Activated naive CD8-positive, alpha-beta T cell treated with anti-CD3 and anti-CD28 coated beads for 36 hours (primary cell): ENCODE measurements at regions not wholly inside any gene's neighbourhood (a gene's known extent, or its start where the extent isn't known, plus 50 kb on each side); places are given as distances from the start of the nearest gene placed in this dataset.

Experiments
- DNase-seq: peaks from one replicate; pipeline ENCODE4 v3.0.0; 2021
- H3K27ac Mint-ChIP-seq: one replicate; pipeline ENCODE4 v1.8.0; 2022; ENCODE audit warnings: mild to moderate bottlenecking, moderate library complexity, mixed read lengths
- H3K27me3 Mint-ChIP-seq: one replicate; pipeline ENCODE4 v1.8.0; 2022; ENCODE audit warnings: mild to moderate bottlenecking, mixed read lengths
- H3K36me3 Mint-ChIP-seq: one replicate; pipeline ENCODE4 v1.8.0; 2021; ENCODE audit warnings: mild to moderate bottlenecking, mixed read lengths
- H3K4me1 Mint-ChIP-seq: one replicate; pipeline ENCODE4 v1.8.0; 2021; ENCODE audit warnings: mixed read lengths
- H3K4me3 Mint-ChIP-seq: one replicate; pipeline ENCODE4 v1.8.0; 2022; ENCODE audit warnings: mild to moderate bottlenecking, moderate library complexity, mixed read lengths
- H3K9me3 Mint-ChIP-seq: one replicate; pipeline ENCODE4 v1.8.0; 2022; ENCODE audit warnings: mixed read lengths

GRCh38 chr14:44700694-44701093 is 193.6 kb upstream of the FSCB start:
- DNase-seq, result no peak
- Mint-ChIP-seq H3K36me3 (no peaks in the 10 kb centered on the region), H3K27ac (no peak overlapping the region), H3K27me3 (no peaks in the 10 kb centered on the region), H3K9me3 (peaks cover 8% of the 10 kb centered on the region), H3K4me1 (no peaks in the 10 kb centered on the region), H3K4me3 (no peak overlapping the region)

GRCh38 chr14:44700184-44700583 is 193.1 kb upstream of the FSCB start:
- no peak overlapping the region for H3K4me3 Mint-ChIP-seq

GRCh38 chr14:44699391-44699790 is 192.3 kb upstream of the FSCB start:
- Mint-ChIP-seq H3K27ac (no peak overlapping the region), H3K9me3 (peaks cover 8% of the 10 kb centered on the region), H3K36me3 (no peaks in the 10 kb centered on the region), H3K4me1 (no peaks in the 10 kb centered on the region), H3K4me3 (no peak overlapping the region), H3K27me3 (no peaks in the 10 kb centered on the region)
- DNase-seq, result no peak

More at GRCh38 chr14:44700184-44700583, 193.1 kb upstream of the FSCB start:
- no peak overlapping the region for H3K27ac Mint-ChIP-seq
- H3K9me3 Mint-ChIP-seq, result peaks cover 8% of the 10 kb centered on the region
- no peaks in the 10 kb centered on the region for H3K27me3 Mint-ChIP-seq
- no peaks in the 10 kb centered on the region for H3K4me1 Mint-ChIP-seq
- no peak for DNase-seq
- no peaks in the 10 kb centered on the region for H3K36me3 Mint-ChIP-seq

GRCh38 chr14:44669496-44669895 is 162.4 kb upstream of the FSCB start:
- Mint-ChIP-seq H3K4me1 (no peaks in the 10 kb centered on the region), H3K4me3 (no peak overlapping the region), H3K9me3 (peaks cover 1% of the 10 kb centered on the region), H3K36me3 (no peaks in the 10 kb centered on the region), H3K27me3 (no peaks in the 10 kb centered on the region), H3K27ac (no peak overlapping the region)
- DNase-seq, result no peak

GRCh38 chr14:44663136-44663535 is 156.1 kb upstream of the FSCB start:
- no peaks in the 10 kb centered on the region for H3K9me3 Mint-ChIP-seq
- H3K27me3 Mint-ChIP-seq, result no peaks in the 10 kb centered on the region
- no peak for DNase-seq
- peaks cover 14% of the 10 kb centered on the region for H3K4me1 Mint-ChIP-seq
- no peak overlapping the region for H3K27ac Mint-ChIP-seq
- H3K36me3 Mint-ChIP-seq, result no peaks in the 10 kb centered on the region
- H3K4me3 Mint-ChIP-seq, result no peak overlapping the region

GRCh38 chr14:44662250-44662891 is 155.3 kb upstream of the FSCB start:
- no peaks in the 10 kb centered on the region for H3K9me3 Mint-ChIP-seq
- H3K27me3 Mint-ChIP-seq, result no peaks in the 10 kb centered on the region
- H3K36me3 Mint-ChIP-seq, result no peaks in the 10 kb centered on the region
- no peak overlapping the region for H3K27ac Mint-ChIP-seq
- H3K4me3 Mint-ChIP-seq, result no peak overlapping the region
- peaks cover 14% of the 10 kb centered on the region for H3K4me1 Mint-ChIP-seq
- no peak for DNase-seq

- H3K4me1 Mint-ChIP-seq, result peaks cover 13% of the 10 kb centered on the region
- no peak overlapping the region for H3K27ac Mint-ChIP-seq
- no peak overlapping the region for H3K4me3 Mint-ChIP-seq
- H3K36me3 Mint-ChIP-seq, result no peaks in the 10 kb centered on the region
- H3K27me3 Mint-ChIP-seq, result no peaks in the 10 kb centered on the region
- H3K9me3 Mint-ChIP-seq, result no peaks in the 10 kb centered on the region
- no peak for DNase-seq
Measured at GRCh38 chr14:44658389-44658696, 151.3 kb upstream of the FSCB start.

GRCh38 chr14:44657696-44658388 is 150.8 kb upstream of the FSCB start:
- no peak for DNase-seq
- H3K27me3 Mint-ChIP-seq, result no peaks in the 10 kb centered on the region
- H3K27ac Mint-ChIP-seq, result no peak overlapping the region
- H3K4me3 Mint-ChIP-seq, result no peak overlapping the region
- peaks cover 9% of the 10 kb centered on the region for H3K4me1 Mint-ChIP-seq
- no peaks in the 10 kb centered on the region for H3K9me3 Mint-ChIP-seq
- no peaks in the 10 kb centered on the region for H3K36me3 Mint-ChIP-seq

- peaks cover 2% of the 10 kb centered on the region for H3K4me1 Mint-ChIP-seq
- no peaks in the 10 kb centered on the region for H3K36me3 Mint-ChIP-seq
- DNase-seq, result no peak
- H3K9me3 Mint-ChIP-seq, result no peaks in the 10 kb centered on the region
- H3K27ac Mint-ChIP-seq, result no peak overlapping the region
- no peak overlapping the region for H3K4me3 Mint-ChIP-seq
- no peaks in the 10 kb centered on the region for H3K27me3 Mint-ChIP-seq
Measured at GRCh38 chr14:44657203-44657602, 150.1 kb upstream of the FSCB start.

GRCh38 chr14:44654591-44654990 is 147.5 kb upstream of the FSCB start:
- H3K9me3 Mint-ChIP-seq, result no peaks in the 10 kb centered on the region

GRCh38 chr14:44653641-44654040 is 146.6 kb upstream of the FSCB start:
- no peaks in the 10 kb centered on the region for H3K9me3 Mint-ChIP-seq
- H3K27ac Mint-ChIP-seq, result no peak overlapping the region
- no peak for DNase-seq
- H3K4me3 Mint-ChIP-seq, result no peak overlapping the region
- H3K27me3 Mint-ChIP-seq, result no peaks in the 10 kb centered on the region
- H3K4me1 Mint-ChIP-seq, result no peaks in the 10 kb centered on the region
- H3K36me3 Mint-ChIP-seq, result no peaks in the 10 kb centered on the region

More at GRCh38 chr14:44654591-44654990, 147.5 kb upstream of the FSCB start:
- no peaks in the 10 kb centered on the region for H3K4me1 Mint-ChIP-seq
- DNase-seq, result no peak
- H3K36me3 Mint-ChIP-seq, result no peaks in the 10 kb centered on the region
- H3K4me3 Mint-ChIP-seq, result no peak overlapping the region
- no peak overlapping the region for H3K27ac Mint-ChIP-seq
- H3K27me3 Mint-ChIP-seq, result no peaks in the 10 kb centered on the region

GRCh38 chr14:44652640-44653039 is 145.6 kb upstream of the FSCB start:
- Mint-ChIP-seq H3K9me3 (no peaks in the 10 kb centered on the region), H3K27me3 (no peaks in the 10 kb centered on the region), H3K27ac (no peak overlapping the region), H3K36me3 (no peaks in the 10 kb centered on the region), H3K4me3 (no peak overlapping the region), H3K4me1 (no peaks in the 10 kb centered on the region)
- DNase-seq, result no peak

GRCh38 chr14:44649061-44649460 is 142.0 kb upstream of the FSCB start:
- H3K27ac Mint-ChIP-seq, result no peak overlapping the region
- DNase-seq, result no peak
- no peaks in the 10 kb centered on the region for H3K36me3 Mint-ChIP-seq
- no peaks in the 10 kb centered on the region for H3K27me3 Mint-ChIP-seq
- H3K4me1 Mint-ChIP-seq, result no peaks in the 10 kb centered on the region
- no peaks in the 10 kb centered on the region for H3K9me3 Mint-ChIP-seq
- H3K4me3 Mint-ChIP-seq, result no peak overlapping the region

GRCh38 chr14:44640416-44640815 is 133.3 kb upstream of the FSCB start:
- no peak for DNase-seq
- Mint-ChIP-seq H3K27ac (no peak overlapping the region), H3K9me3 (no peaks in the 10 kb centered on the region), H3K4me3 (no peak overlapping the region), H3K4me1 (no peaks in the 10 kb centered on the region), H3K27me3 (no peaks in the 10 kb centered on the region), H3K36me3 (no peaks in the 10 kb centered on the region)

- Mint-ChIP-seq H3K36me3 (no peaks in the 10 kb centered on the region), H3K9me3 (no peaks in the 10 kb centered on the region), H3K27ac (no peak overlapping the region), H3K4me1 (no peaks in the 10 kb centered on the region), H3K4me3 (no peak overlapping the region), H3K27me3 (no peaks in the 10 kb centered on the region)
- no peak for DNase-seq
Measured at GRCh38 chr14:44639781-44640385, 132.8 kb upstream of the FSCB start.

GRCh38 chr14:44634692-44635091 is 127.6 kb upstream of the FSCB start:
- Mint-ChIP-seq H3K9me3 (no peaks in the 10 kb centered on the region), H3K4me1 (no peaks in the 10 kb centered on the region), H3K4me3 (no peak overlapping the region), H3K27me3 (no peaks in the 10 kb centered on the region), H3K27ac (no peak overlapping the region), H3K36me3 (no peaks in the 10 kb centered on the region)
- DNase-seq, result no peak
